Activated T-cell treated with anti-CD3 and anti-CD28 coated beads, Interleukin-2, amount 50 U/mL, for 72 hours (primary cell): ENCODE measurements at regions not wholly inside any gene's neighbourhood (a gene's known extent, or its start where the extent isn't known, plus 50 kb on each side); places are given as distances from the start of the nearest gene placed in this dataset.
"Not testable (repeated sequence)": the region's sequence is repeated elsewhere in the genome, so short reads cannot be mapped to it uniquely, and the experiment has no call there.

Experiments used
- ATAC-seq, 2 donors: fragments of 150-1000 bp; cut with Tn5 transposase; replicated peaks in 1 of 2; 2 replicates each; pipeline ENCODE4 v1.10.0; 2021; ENCODE audit warnings: moderate library complexity in 2 of 2, mild to moderate bottlenecking in 1 of 2
- DNase-seq, 2 donors: peaks; one replicate each; pipeline ENCODE4 v3.0.0; 2021 to 2022; ENCODE audit warnings: mixed read lengths in 1 of 2
- H3K27ac Mint-ChIP-seq: one replicate; pipeline ENCODE4 v1.8.0; 2022; ENCODE audit warnings: mild to moderate bottlenecking, moderate library complexity, mixed read lengths
- H3K27me3 Mint-ChIP-seq: one replicate; pipeline ENCODE4 v1.8.0; 2022; ENCODE audit warnings: low read depth, mixed read lengths
- H3K36me3 Mint-ChIP-seq, 2 donors: one replicate each; pipeline ENCODE4 v1.8.0; 2022; ENCODE audit warnings: mixed read lengths in 2 of 2, mild to moderate bottlenecking in 1 of 2; ENCODE audit not compliant: insufficient read depth in 2 of 2
- H3K4me1 Mint-ChIP-seq: one replicate; pipeline ENCODE4 v1.8.0; 2022; ENCODE audit warnings: low read depth, mixed read lengths
- H3K4me3 Mint-ChIP-seq, 2 donors: one replicate each; pipeline ENCODE4 v1.8.0; 2022; ENCODE audit warnings: mild to moderate bottlenecking in 2 of 2, mixed read lengths in 2 of 2, moderate library complexity in 2 of 2
- H3K9me3 Mint-ChIP-seq, 2 donors: one replicate each; pipeline ENCODE4 v1.8.0; 2022; ENCODE audit warnings: mixed read lengths in 2 of 2

GRCh38 chr2:116142644-116143227, 1671.8 kb upstream of the DDX18 start:
- ATAC-seq = no peak
- Mint-ChIP-seq H3K9me3 (peaks cover 5 to 16% of the 10 kb centered on the region in 2 donors), H3K27me3 (no peaks in the 10 kb centered on the region), H3K4me3 (no peak overlapping the region), H3K27ac (no peak overlapping the region), H3K4me1 (no peaks in the 10 kb centered on the region), H3K36me3 (no peaks in the 10 kb centered on the region)
- DNase-seq = no peak

- H3K36me3 Mint-ChIP-seq = no peaks in the 10 kb centered on the region
- no peak overlapping the region for H3K4me3 Mint-ChIP-seq
- DNase-seq (no peak), ATAC-seq (no peak)
- H3K4me1 Mint-ChIP-seq = no peaks in the 10 kb centered on the region
- H3K9me3 Mint-ChIP-seq = peaks cover 5 to 16% of the 10 kb centered on the region in 2 donors
- H3K27me3 Mint-ChIP-seq = no peaks in the 10 kb centered on the region
- no peak overlapping the region for H3K27ac Mint-ChIP-seq
Measured at GRCh38 chr2:116145031-116145430, 1669.5 kb upstream of the DDX18 start.

- H3K9me3 Mint-ChIP-seq = peaks cover 9% of the 10 kb centered on the region in 2 donors
- no peak overlapping the region for H3K4me3 Mint-ChIP-seq
- ATAC-seq (no peak), DNase-seq (no peak)
- no peak overlapping the region for H3K27ac Mint-ChIP-seq
- no peaks in the 10 kb centered on the region for H3K4me1 Mint-ChIP-seq
- H3K27me3 Mint-ChIP-seq = no peaks in the 10 kb centered on the region
- no peaks in the 10 kb centered on the region for H3K36me3 Mint-ChIP-seq
Measured at GRCh38 chr2:116148361-116148760, 1666.1 kb upstream of the DDX18 start.

GRCh38 chr2:116153729-116154128, 1660.8 kb upstream of the DDX18 start:
- Mint-ChIP-seq H3K4me3 (no peak overlapping the region), H3K9me3 (peaks cover 17 to 24% of the 10 kb centered on the region in 2 donors), H3K27me3 (no peaks in the 10 kb centered on the region), H3K27ac (no peak overlapping the region), H3K36me3 (peaks cover 3% of the 10 kb centered on the region in 2 donors), H3K4me1 (no peaks in the 10 kb centered on the region)
- no peak for ATAC-seq
- no peak for DNase-seq

- Mint-ChIP-seq H3K36me3 (peaks cover 0 to 2% of the 10 kb centered on the region in 2 donors), H3K4me3 (no peak overlapping the region), H3K4me1 (no peaks in the 10 kb centered on the region), H3K27ac (no peak overlapping the region), H3K9me3 (peaks cover 15 to 20% of the 10 kb centered on the region in 2 donors), H3K27me3 (no peaks in the 10 kb centered on the region)
- DNase-seq (no peak), ATAC-seq (no peak)
Measured at GRCh38 chr2:116160657-116161056, 1653.8 kb upstream of the DDX18 start.

GRCh38 chr2:116162395-116162794, 1652.1 kb upstream of the DDX18 start:
- H3K27me3 Mint-ChIP-seq = no peaks in the 10 kb centered on the region
- DNase-seq (no peak), ATAC-seq (no peak)
- H3K27ac Mint-ChIP-seq = no peak overlapping the region
- no peaks in the 10 kb centered on the region for H3K4me1 Mint-ChIP-seq
- H3K4me3 Mint-ChIP-seq = no peak overlapping the region
- peaks cover 8 to 20% of the 10 kb centered on the region in 2 donors for H3K9me3 Mint-ChIP-seq
- peaks cover 0 to 2% of the 10 kb centered on the region in 2 donors for H3K36me3 Mint-ChIP-seq

GRCh38 chr2:116167107-116167506, 1647.4 kb upstream of the DDX18 start:
- Mint-ChIP-seq H3K27ac (no peak overlapping the region), H3K36me3 (peaks cover 3% of the 10 kb centered on the region in 2 donors), H3K4me3 (no peak overlapping the region), H3K27me3 (no peaks in the 10 kb centered on the region), H3K4me1 (no peaks in the 10 kb centered on the region), H3K9me3 (peaks cover 15 to 18% of the 10 kb centered on the region in 2 donors)
- no peak for ATAC-seq
- no peak for DNase-seq

GRCh38 chr2:116180072-116180471, 1634.4 kb upstream of the DDX18 start:
- Mint-ChIP-seq H3K4me1 (no peaks in the 10 kb centered on the region), H3K4me3 (no peak overlapping the region), H3K27me3 (no peaks in the 10 kb centered on the region), H3K9me3 (peaks cover 6 to 7% of the 10 kb centered on the region in 2 donors), H3K36me3 (no peaks in the 10 kb centered on the region), H3K27ac (no peak overlapping the region)
- DNase-seq = no peak
- no peak for ATAC-seq

GRCh38 chr2:116190684-116191083, 1623.8 kb upstream of the DDX18 start:
- Mint-ChIP-seq H3K9me3 (peaks cover 24% of the 10 kb centered on the region in 2 donors), H3K36me3 (peaks cover 7 to 13% of the 10 kb centered on the region in 2 donors)
- not testable (repeated sequence) for DNase-seq, H3K27me3 Mint-ChIP-seq, H3K27ac Mint-ChIP-seq, H3K4me1 Mint-ChIP-seq, H3K4me3 Mint-ChIP-seq, ATAC-seq

GRCh38 chr2:116200086-116200485, 1614.4 kb upstream of the DDX18 start:
- Mint-ChIP-seq H3K4me1 (no peaks in the 10 kb centered on the region), H3K4me3 (no peak overlapping the region), H3K27me3 (no peaks in the 10 kb centered on the region), H3K36me3 (no peaks in the 10 kb centered on the region), H3K27ac (no peak overlapping the region), H3K9me3 (peaks cover 5 to 10% of the 10 kb centered on the region in 2 donors)
- no peak for DNase-seq
- ATAC-seq = no peak

GRCh38 chr2:116211719-116212118, 1602.8 kb upstream of the DDX18 start:
- no peak overlapping the region for H3K4me3 Mint-ChIP-seq
- H3K4me1 Mint-ChIP-seq = no peaks in the 10 kb centered on the region
- no peak for DNase-seq
- no peak for ATAC-seq
- H3K9me3 Mint-ChIP-seq = peaks cover 4 to 6% of the 10 kb centered on the region in 2 donors
- H3K27me3 Mint-ChIP-seq = no peaks in the 10 kb centered on the region
- no peak overlapping the region for H3K27ac Mint-ChIP-seq
- H3K36me3 Mint-ChIP-seq = no peaks in the 10 kb centered on the region

- DNase-seq (no peak), ATAC-seq (no peak)
- peaks cover 7 to 8% of the 10 kb centered on the region in 2 donors for H3K9me3 Mint-ChIP-seq
- H3K27me3 Mint-ChIP-seq = no peaks in the 10 kb centered on the region
- no peaks in the 10 kb centered on the region for H3K36me3 Mint-ChIP-seq
- no peaks in the 10 kb centered on the region for H3K4me1 Mint-ChIP-seq
- H3K27ac Mint-ChIP-seq = no peak overlapping the region
- H3K4me3 Mint-ChIP-seq = no peak overlapping the region
Measured at GRCh38 chr2:116222793-116223192, 1591.7 kb upstream of the DDX18 start.

- Mint-ChIP-seq H3K27ac (no peak overlapping the region), H3K4me3 (no peak overlapping the region), H3K36me3 (no peaks in the 10 kb centered on the region), H3K9me3 (peaks cover 11 to 13% of the 10 kb centered on the region in 2 donors), H3K4me1 (no peaks in the 10 kb centered on the region), H3K27me3 (no peaks in the 10 kb centered on the region)
- no peak for ATAC-seq
- DNase-seq = no peak
Measured at GRCh38 chr2:116223912-116224311, 1590.6 kb upstream of the DDX18 start.

- Mint-ChIP-seq H3K27ac (no peak overlapping the region), H3K9me3 (peaks cover 11 to 13% of the 10 kb centered on the region in 2 donors), H3K36me3 (no peaks in the 10 kb centered on the region), H3K4me1 (no peaks in the 10 kb centered on the region), H3K4me3 (no peak overlapping the region), H3K27me3 (no peaks in the 10 kb centered on the region)
- DNase-seq (no peak), ATAC-seq (no peak)
Measured at GRCh38 chr2:116224610-116225009, 1589.9 kb upstream of the DDX18 start.
